Adrenal gland (tissue), 9 donors: ENCODE measurements at regions not wholly inside any gene's neighbourhood (a gene's known extent, or its start where the extent isn't known, plus 50 kb on each side); places are given as distances from the start of the nearest gene placed in this dataset.

Source experiments
- DNase-seq, 7 donors: peaks; one replicate each; pipeline ENCODE4 v3.0.0-alpha.2; 2019 to 2020
- H3K27ac ChIP-seq, 5 donors: fragments of 200-600 bp; sonication (generic) in 4 of 5; 1 replicate in 3 of 5; 2 replicates in 2 of 5; pipeline versions ENCODE4 v1.5.1 to v1.8.0; 2016 to 2020; ENCODE audit warnings: mild to moderate bottlenecking in 1 of 5
- H3K27me3 ChIP-seq: fragments of 200-600 bp; 2 replicates; pipeline ENCODE4 v1.8.0; 2021
- H3K36me3 ChIP-seq, 2 donors: fragments of 200-600 bp; replicated peaks in 1 of 2; 1 replicate in 1 of 2; 2 replicates in 1 of 2; pipeline versions ENCODE4 v1.5.1 to v1.8.0; 2018 to 2022
- H3K4me1 ChIP-seq, 2 donors: fragments of 200-600 bp; replicated peaks in 1 of 2; 1 replicate in 1 of 2; 2 replicates in 1 of 2; pipeline versions ENCODE4 v1.5.1 to v1.8.0; 2018 to 2021
- H3K4me3 ChIP-seq, 4 donors: fragments of 200-600 bp; sonication (generic) in 3 of 4; one replicate each; pipeline ENCODE4 v1.5.1; 2016 to 2018
- H3K9me3 ChIP-seq, 3 donors: fragments of 200-600 bp; sonication (generic) in 1 of 3; replicated peaks in 1 of 3; 1 replicate in 2 of 3; 2 replicates in 1 of 3; pipeline versions ENCODE4 v1.5.1 to v1.8.0; 2016 to 2021
- POLR2A ChIP-seq, 2 donors: fragments of 450-650 bp; IDR thresholded peaks; one replicate each; pipeline ENCODE4 v1.6.1; 2017; ENCODE audit warnings: antibody characterized with exemption in 2 of 2, mild to moderate bottlenecking in 2 of 2, moderate library complexity in 1 of 2
- WGBS, 4 donors: extraction: QIAGEN DNeasy Blood & Tissue Kit in 2 of 4; methylation state at CpG; one replicate each; pipeline versions ENCODE4 v1.1.5 to v1.1.7; 2013 to 2017; 5-methylcytosine and 5-hydroxymethylcytosine counted together
- intact Hi-C, 2 donors: fragments of 100-400 bp; cut with DNase I; formaldehyde crosslinking; loops; one replicate each; pipeline versions ENCODE4 v1.14.1 to v1.15.0; 2022 to 2023
- TF ChIP-seq, protein P1 (sequence below), 6 experiments: fragments of 450-650 bp in 4 of 6; fragments of 200-600 bp in 2 of 6; sonication (generic) in 1 of 6; IDR thresholded peaks; 1 replicate in 5 of 6; 2 replicates in 1 of 6; pipeline versions ENCODE4 v1.5.1 to v1.8.0; 2016 to 2021; ENCODE audit warnings: antibody characterized with exemption in 6 of 6, mild to moderate bottlenecking in 2 of 6, moderate library complexity in 1 of 6
- donor health status: healthy with polysubstance abuse.
- donor health status: Bipolar disorder and iron deficiency.
- donor health status: DM: yes; HTN: yes; CAD: no.
- donor health status: DM: no; HTN: no; CAD: no.
- donor health status: DM: no; HTN: no; CAD: no.

DNA sequence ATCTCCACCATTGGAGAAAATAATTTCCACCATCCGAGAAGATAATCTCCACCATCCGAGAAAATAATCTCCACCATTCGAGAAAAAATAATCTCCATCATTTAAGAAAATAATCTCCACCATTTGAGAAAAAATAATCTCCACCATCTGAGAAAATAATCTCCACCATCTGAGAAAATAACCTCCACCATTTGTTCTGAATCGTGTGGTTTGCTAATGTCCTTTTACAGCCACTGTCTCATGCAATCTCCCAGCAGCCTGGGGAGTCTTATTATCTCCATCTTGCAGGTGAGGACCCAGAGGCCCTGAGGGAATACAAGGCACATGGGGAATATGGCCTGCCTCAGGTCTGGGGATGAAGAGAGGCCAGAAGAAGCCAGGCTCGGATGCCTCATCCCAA is 54.1 kb upstream of the TCF20 start:
- H3K36me3 ChIP-seq = no peaks in the 10 kb centered on the region
- no peak for TF ChIP-seq POLR2A (IDR thresholded peaks at IDR 0.05)
- TF ChIP-seq, protein P1, sequence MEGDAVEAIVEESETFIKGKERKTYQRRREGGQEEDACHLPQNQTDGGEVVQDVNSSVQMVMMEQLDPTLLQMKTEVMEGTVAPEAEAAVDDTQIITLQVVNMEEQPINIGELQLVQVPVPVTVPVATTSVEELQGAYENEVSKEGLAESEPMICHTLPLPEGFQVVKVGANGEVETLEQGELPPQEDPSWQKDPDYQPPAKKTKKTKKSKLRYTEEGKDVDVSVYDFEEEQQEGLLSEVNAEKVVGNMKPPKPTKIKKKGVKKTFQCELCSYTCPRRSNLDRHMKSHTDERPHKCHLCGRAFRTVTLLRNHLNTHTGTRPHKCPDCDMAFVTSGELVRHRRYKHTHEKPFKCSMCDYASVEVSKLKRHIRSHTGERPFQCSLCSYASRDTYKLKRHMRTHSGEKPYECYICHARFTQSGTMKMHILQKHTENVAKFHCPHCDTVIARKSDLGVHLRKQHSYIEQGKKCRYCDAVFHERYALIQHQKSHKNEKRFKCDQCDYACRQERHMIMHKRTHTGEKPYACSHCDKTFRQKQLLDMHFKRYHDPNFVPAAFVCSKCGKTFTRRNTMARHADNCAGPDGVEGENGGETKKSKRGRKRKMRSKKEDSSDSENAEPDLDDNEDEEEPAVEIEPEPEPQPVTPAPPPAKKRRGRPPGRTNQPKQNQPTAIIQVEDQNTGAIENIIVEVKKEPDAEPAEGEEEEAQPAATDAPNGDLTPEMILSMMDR (IDR thresholded peaks at IDR 0.05) = no peak
- no peak for DNase-seq
- no peak overlapping the region for H3K4me3 ChIP-seq
- no peak overlapping the region for H3K27ac ChIP-seq
- H3K27me3 ChIP-seq = no peaks in the 10 kb centered on the region
- H3K9me3 ChIP-seq = no peaks in the 10 kb centered on the region
- 74 to 82% (median 79%) methylated on average over 5 of the region's 5 CpGs for WGBS, 4 donors
- intact Hi-C loops = no loop called here
- no peaks in the 10 kb centered on the region for H3K4me1 ChIP-seq

DNA sequence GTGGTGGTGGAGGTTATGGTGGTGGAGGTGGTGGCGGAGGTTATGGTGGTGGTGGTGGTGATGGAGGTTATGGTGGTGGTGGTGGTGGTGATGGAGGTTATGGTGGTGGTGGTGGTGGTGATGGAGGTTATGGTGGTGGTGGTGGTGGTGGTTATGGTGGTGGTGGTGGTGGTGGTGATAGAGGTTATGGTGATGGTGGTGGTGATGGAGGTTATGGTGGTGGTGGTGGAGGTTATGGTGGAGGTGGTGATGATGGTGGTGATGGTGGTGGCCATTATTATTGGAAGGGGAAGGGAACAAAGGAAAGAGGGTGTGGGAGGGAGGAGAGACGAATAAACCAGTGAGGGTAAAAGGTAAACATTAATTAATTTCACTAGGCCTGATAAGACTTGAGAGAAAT is 53.5 kb upstream of the TCF20 start:
- Histone ChIP-seq H3K4me1 (no peaks in the 10 kb centered on the region), H3K36me3 (no peaks in the 10 kb centered on the region), H3K9me3 (no peaks in the 10 kb centered on the region), H3K27me3 (no peaks in the 10 kb centered on the region), H3K4me3 (no peak overlapping the region), H3K27ac (no peak overlapping the region)
- intact Hi-C loops = no loop called here
- whole genome bisulfite sequencing, 4 donors = 56 to 91% (median 79%) methylated on average over 2 of the region's 2 CpGs
- no peak for DNase-seq
- TF ChIP-seq POLR2A (IDR thresholded peaks at IDR 0.05) = no peak
- TF ChIP-seq, protein P1 (IDR thresholded peaks at IDR 0.05) = no peak

DNA sequence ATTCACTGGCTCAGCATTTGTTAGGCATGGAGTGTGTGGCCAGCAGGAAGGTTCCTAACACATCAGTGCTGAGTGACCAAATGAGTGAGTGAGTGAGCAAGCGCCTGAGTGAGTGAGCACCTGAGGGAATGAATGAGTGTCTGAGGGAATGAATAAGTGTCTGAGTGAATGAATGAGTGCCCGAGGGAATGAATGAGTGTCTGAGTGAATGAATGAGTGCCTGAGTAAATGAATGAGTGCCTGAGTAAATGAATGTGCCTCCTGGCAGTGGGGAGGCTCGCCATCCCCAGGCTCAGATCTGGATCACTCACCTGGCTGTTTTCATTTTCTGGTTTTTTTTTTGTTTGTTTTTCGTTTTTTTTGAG is 52.1 kb upstream of the TCF20 start:
- DNase-seq = no peak
- TF ChIP-seq, protein P1 (IDR thresholded peaks at IDR 0.05) = no peak
- TF ChIP-seq POLR2A (IDR thresholded peaks at IDR 0.05) = no peak
- WGBS, 4 donors = 71 to 91% (median 74%) methylated on average over 4 of the region's 4 CpGs
- Histone ChIP-seq H3K27ac (no peak overlapping the region), H3K9me3 (no peaks in the 10 kb centered on the region), H3K36me3 (no peaks in the 10 kb centered on the region), H3K4me1 (no peaks in the 10 kb centered on the region), H3K4me3 (no peak overlapping the region), H3K27me3 (no peaks in the 10 kb centered on the region)
- intact Hi-C loops = no loop called here

DNA sequence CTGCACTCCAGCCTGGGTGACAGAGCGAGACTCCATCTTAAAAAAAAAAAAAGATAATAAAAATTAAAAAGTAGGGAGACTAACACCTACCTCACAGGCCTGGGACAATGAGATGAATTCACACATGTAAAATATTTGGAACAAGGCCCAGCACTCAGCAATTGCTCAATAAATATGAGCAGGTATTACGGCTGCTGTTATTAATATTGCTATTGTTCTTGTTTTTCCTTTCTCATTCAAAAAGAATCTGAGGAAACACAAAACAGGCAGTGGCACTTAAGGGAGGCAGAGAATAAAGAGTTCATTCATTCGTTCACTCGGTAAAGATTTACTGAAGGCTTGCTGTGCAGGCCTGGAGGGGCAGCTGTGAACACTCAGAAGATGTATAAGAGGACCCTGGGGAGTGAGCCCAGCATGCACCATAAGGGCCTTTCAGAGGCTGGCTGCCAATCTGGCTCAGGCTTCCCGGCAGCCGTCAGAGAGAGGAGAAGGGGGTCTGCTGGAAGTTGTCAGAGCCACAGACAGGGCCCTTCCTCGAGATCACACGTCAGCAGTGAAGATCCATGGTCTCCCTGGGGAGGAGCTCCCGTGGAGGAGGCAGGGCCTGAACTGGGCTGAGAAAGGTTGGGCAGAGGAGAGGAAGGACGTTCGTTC is 51.6 kb upstream of the TCF20 start:
- H3K9me3 ChIP-seq = no peaks in the 10 kb centered on the region
- no peak for DNase-seq
- no peak overlapping the region for H3K4me3 ChIP-seq
- H3K27me3 ChIP-seq = no peaks in the 10 kb centered on the region
- no peak overlapping the region for H3K27ac ChIP-seq
- intact Hi-C loops = no loop called here
- no peak for TF ChIP-seq POLR2A (IDR thresholded peaks at IDR 0.05)
- TF ChIP-seq, protein P1 (IDR thresholded peaks at IDR 0.05) = no peak
- no peaks in the 10 kb centered on the region for H3K4me1 ChIP-seq
- 62 to 75% (median 70%) methylated on average over 10 to 11 of the region's 11 CpGs for WGBS, 4 donors
- H3K36me3 ChIP-seq = no peaks in the 10 kb centered on the region
